ENCODE measurements at regions not wholly inside any gene's neighbourhood (a gene's known extent, or its start where the extent isn't known, plus 50 kb on each side); places are given as distances from the start of the nearest gene placed in this dataset.

DNA sequence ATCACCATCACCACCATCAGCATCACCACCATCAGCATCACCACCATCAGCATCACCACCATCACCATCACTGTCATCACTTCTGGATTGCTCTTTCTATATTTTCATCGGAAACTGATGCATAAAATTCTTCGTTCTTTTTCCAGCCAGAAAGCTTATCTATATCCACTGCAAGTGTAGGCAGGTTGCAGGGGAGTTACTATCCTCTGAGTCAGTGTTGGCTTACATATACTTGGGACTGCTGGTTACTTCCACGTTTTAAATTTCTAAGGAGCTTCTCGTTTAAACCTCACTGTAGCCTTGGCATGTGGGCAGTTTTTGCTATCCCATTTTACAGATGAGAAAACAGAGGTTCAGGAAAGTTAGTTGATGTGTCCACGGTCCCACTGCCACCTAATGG lies 66.1 kb downstream of the FOXL3 start:
- intact Hi-C loops (cut with DNase I) = no loop called here
- Histone ChIP-seq H3K36me3 (no peaks in the 10 kb centered on the region), H3K9me3 (no peaks in the 10 kb centered on the region), H3K4me1 (no peaks in the 10 kb centered on the region), H3K27me3 (no peaks in the 10 kb centered on the region), H3K4me3 (replicated peaks in 1 of 3) (no peak overlapping the region), H3K27ac (no peak overlapping the region)
- 86 to 88% methylated on average over 5 of the region's 5 CpGs for WGBS, 2 donors
- DNase-seq = no peak
- TF ChIP-seq CTCF (IDR thresholded peaks at IDR 0.05) = no peak
- no peak for TF ChIP-seq POLR2A (IDR thresholded peaks at IDR 0.05)

- no peak overlapping the region for H3K4me3 ChIP-seq (replicated peaks in 1 of 3)
- intact Hi-C loops (cut with DNase I) = no loop called here
- TF ChIP-seq POLR2A (IDR thresholded peaks at IDR 0.05) = no peak
- no peaks in the 10 kb centered on the region for H3K27me3 ChIP-seq
- 63 to 68% methylated on average over 16 to 21 of the region's 24 CpGs for WGBS, 2 donors
- DNase-seq = no peak
- H3K36me3 ChIP-seq = no peaks in the 10 kb centered on the region
- H3K4me1 ChIP-seq = no peaks in the 10 kb centered on the region
- H3K27ac ChIP-seq = no peak overlapping the region
- no peaks in the 10 kb centered on the region for H3K9me3 ChIP-seq
Measured at GRCh38 chr7:356691-357462, 66.9 kb downstream of the FOXL3 start.

DNA sequence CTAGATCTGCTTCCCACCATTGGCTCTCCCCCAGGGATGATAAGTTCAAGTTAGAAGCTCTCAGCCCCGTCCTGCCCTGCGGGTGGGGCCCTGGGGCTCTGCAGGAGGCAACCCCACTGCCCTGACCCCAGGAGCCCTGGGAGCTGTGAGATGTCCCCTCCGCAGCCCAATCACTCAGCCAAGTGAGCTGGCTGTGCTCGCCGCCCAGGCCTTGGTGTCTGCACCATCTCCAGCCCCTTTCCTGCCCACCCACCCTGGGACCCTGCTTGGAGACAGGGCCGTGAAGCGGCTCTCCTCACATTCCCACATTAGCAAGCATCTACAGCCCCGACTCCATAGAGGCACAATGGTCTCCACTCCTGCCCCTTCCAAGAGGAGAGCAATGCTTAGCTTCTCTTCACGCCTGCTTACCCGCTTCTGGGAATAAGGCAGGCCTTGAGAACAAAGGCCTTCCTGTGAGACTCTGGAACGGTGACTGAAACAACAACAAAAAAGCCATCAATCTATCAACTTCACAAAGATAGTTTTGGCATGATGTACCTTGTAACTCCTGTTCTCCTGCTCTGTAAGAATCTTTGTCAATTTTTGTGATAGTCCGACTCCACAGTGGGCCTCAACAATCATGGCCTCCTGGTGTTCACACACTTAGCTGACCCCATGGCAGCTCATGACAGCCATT lies 67.7 kb downstream of the FOXL3 start:
- TF ChIP-seq POLR2A (IDR thresholded peaks at IDR 0.05) = no peak
- no peak for TF ChIP-seq CTCF (IDR thresholded peaks at IDR 0.05)
- Histone ChIP-seq H3K36me3 (no peaks in the 10 kb centered on the region), H3K27me3 (no peaks in the 10 kb centered on the region), H3K4me3 (replicated peaks in 1 of 3) (no peak overlapping the region), H3K27ac (no peak overlapping the region), H3K9me3 (no peaks in the 10 kb centered on the region), H3K4me1 (no peaks in the 10 kb centered on the region)
- 78 to 79% methylated on average over 8 to 11 of the region's 12 CpGs for WGBS, 2 donors
- DNase-seq = no peak
- intact Hi-C loops (cut with DNase I) = no loop called here

DNA sequence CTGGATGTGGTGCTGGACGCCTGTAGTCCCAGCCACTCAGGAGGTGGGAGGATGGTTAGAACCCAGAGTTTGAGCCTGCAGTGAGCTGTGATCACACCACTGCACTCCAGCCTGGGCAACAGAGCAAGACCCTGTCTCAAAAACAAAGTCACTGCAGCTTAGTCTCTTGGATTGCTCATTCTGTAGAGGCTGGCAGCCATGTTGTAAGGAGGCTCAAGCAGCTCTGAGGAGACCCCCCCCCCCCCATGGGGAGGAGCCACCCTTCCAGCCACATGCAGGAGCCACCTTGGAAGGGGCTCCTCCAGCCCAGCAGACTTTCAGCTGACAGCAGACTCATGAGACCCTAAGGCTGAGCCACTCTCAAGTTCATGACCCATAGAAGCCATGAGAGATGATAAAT lies 68.4 kb downstream of the FOXL3 start:
- Histone ChIP-seq H3K27ac (no peak overlapping the region), H3K4me3 (replicated peaks in 1 of 3) (no peak overlapping the region), H3K36me3 (no peaks in the 10 kb centered on the region), H3K9me3 (no peaks in the 10 kb centered on the region), H3K27me3 (no peaks in the 10 kb centered on the region), H3K4me1 (no peaks in the 10 kb centered on the region)
- no peak for TF ChIP-seq CTCF (IDR thresholded peaks at IDR 0.05)
- TF ChIP-seq POLR2A (IDR thresholded peaks at IDR 0.05) = no peak
- DNase-seq = no peak
- 60 to 100% methylated on average over 1 of the region's 1 CpG for WGBS, 2 donors
- intact Hi-C loops (cut with DNase I) = no loop called here

DNA sequence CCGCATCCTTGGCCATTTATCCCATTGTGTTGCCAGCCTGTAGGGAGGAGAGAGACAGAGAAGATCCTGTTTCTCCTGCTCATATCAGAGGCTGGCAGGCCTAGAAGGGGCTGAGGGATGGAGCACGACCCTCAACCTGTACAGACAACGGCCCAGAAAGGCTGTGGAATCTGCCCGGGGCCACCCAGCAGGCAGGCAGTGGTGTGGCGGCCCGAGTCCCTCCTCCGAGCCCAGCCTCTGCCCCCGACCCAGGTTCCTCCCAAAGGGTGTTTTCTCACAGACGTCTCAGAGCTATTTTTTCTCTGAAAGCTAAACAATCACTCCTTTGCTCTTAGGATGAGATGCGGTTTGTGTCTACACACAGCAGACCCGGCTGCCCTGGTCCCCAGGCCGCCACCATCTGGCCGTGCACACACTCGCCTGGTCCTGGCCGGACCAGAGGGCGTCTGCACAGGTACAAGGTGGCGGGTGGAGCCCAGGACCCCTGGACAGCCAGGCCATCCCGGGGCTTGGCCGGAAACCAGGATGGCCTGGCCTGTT lies 69.3 kb downstream of the FOXL3 start:
- Histone ChIP-seq H3K27me3 (no peaks in the 10 kb centered on the region), H3K4me3 (replicated peaks in 1 of 3) (no peak overlapping the region), H3K4me1 (no peaks in the 10 kb centered on the region), H3K27ac (no peak overlapping the region), H3K9me3 (no peaks in the 10 kb centered on the region), H3K36me3 (no peaks in the 10 kb centered on the region)
- intact Hi-C loops (cut with DNase I) = no loop called here
- no peak for DNase-seq
- TF ChIP-seq CTCF (IDR thresholded peaks at IDR 0.05) = no peak
- no peak for TF ChIP-seq POLR2A (IDR thresholded peaks at IDR 0.05)
- WGBS, 2 donors = 81 to 84% methylated on average over 14 to 18 of the region's 19 CpGs

Data from thyroid gland (tissue), 4 donors.